Activated CD8-positive, alpha-beta memory T cell treated with anti-CD3 and anti-CD28 coated beads, Interleukin-2, amount 10 ng/mL, durations not matched to agents 7 days and 5 days (primary cell): ENCODE measurements at regions not wholly inside any gene's neighbourhood (a gene's known extent, or its start where the extent isn't known, plus 50 kb on each side); places are given as distances from the start of the nearest gene placed in this dataset.
"Not testable (repeated sequence)": the region's sequence is repeated elsewhere in the genome, so short reads cannot be mapped to it uniquely, and the experiment has no call there.

ENCODE experiments used
- ATAC-seq: fragments of 150-1000 bp; cut with Tn5 transposase; one replicate; pipeline ENCODE4 v1.10.0; 2021; ENCODE audit warnings: moderate library complexity
- CTCF ChIA-PET: fragments of 350-600 bp; sonication (Branson Sonifier 250); formaldehyde crosslinking; loops from one replicate; lab custom pipeline; 2021; ENCODE audit warnings: antibody characterized with exemption; lab: Charles Lee
- DNase-seq: peaks from one replicate; pipeline ENCODE4 v3.0.0-alpha.2; 2020
- H3K27ac Mint-ChIP-seq: one replicate; pipeline ENCODE4 v1.8.0; 2021; ENCODE audit warnings: mild to moderate bottlenecking, mixed read lengths
- H3K27me3 Mint-ChIP-seq: one replicate; pipeline ENCODE4 v1.8.0; 2021; ENCODE audit warnings: mixed read lengths
- H3K36me3 Mint-ChIP-seq: one replicate; pipeline ENCODE4 v1.8.0; 2021; ENCODE audit warnings: mild to moderate bottlenecking, mixed read lengths
- H3K4me1 Mint-ChIP-seq: one replicate; pipeline ENCODE4 v1.8.0; 2021; ENCODE audit warnings: mixed read lengths
- H3K4me3 Mint-ChIP-seq: one replicate; pipeline ENCODE4 v1.8.0; 2021; ENCODE audit warnings: mild to moderate bottlenecking, moderate library complexity, mixed read lengths
- H3K9me3 Mint-ChIP-seq: one replicate; pipeline ENCODE4 v1.8.0; 2022; ENCODE audit warnings: low read depth, mixed read lengths

DNA sequence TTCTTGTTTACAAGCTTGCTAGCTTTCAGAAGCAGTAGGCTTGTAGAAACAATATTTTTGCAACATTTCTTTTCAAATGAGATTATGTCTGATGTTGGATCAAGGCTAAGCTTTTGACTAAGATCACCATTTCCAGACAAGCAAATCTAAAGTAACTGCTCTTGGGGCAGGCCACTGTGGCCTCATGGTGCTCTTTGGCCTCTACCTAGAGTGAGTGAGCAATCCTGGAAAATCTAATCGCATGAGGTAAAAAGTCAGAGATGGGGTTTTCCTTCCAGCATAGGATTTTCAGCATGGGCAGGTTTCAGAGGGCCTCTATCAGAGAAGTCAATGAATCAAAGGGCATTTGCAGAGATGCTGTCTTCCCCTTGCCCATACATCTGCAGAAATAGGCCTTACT lies 331.9 kb downstream of the OMA1 start:
- ATAC-seq (no peak), DNase-seq (no peak)
- H3K4me1 Mint-ChIP-seq = no peaks in the 10 kb centered on the region
- H3K4me3 Mint-ChIP-seq = no peak overlapping the region
- CTCF ChIA-PET = no interaction called here
- no peak overlapping the region for H3K27ac Mint-ChIP-seq
- no peaks in the 10 kb centered on the region for H3K9me3 Mint-ChIP-seq
- H3K27me3 Mint-ChIP-seq = no peaks in the 10 kb centered on the region
- no peaks in the 10 kb centered on the region for H3K36me3 Mint-ChIP-seq

- no peaks in the 10 kb centered on the region for H3K9me3 Mint-ChIP-seq
- no peak for ATAC-seq
- CTCF ChIA-PET = no interaction called here
- no peak overlapping the region for H3K27ac Mint-ChIP-seq
- H3K36me3 Mint-ChIP-seq = no peaks in the 10 kb centered on the region
- H3K27me3 Mint-ChIP-seq = no peaks in the 10 kb centered on the region
- H3K4me1 Mint-ChIP-seq = no peaks in the 10 kb centered on the region
- no peak for DNase-seq
- H3K4me3 Mint-ChIP-seq = no peak overlapping the region
Observed at GRCh38 chr1:58211869-58212268, 334.7 kb downstream of the OMA1 start.

GRCh38 chr1:58209575-58209974 lies 337.0 kb downstream of the OMA1 start:
- no peaks in the 10 kb centered on the region for H3K4me1 Mint-ChIP-seq
- no peak overlapping the region for H3K4me3 Mint-ChIP-seq
- ATAC-seq = no peak
- no peaks in the 10 kb centered on the region for H3K27me3 Mint-ChIP-seq
- no peaks in the 10 kb centered on the region for H3K36me3 Mint-ChIP-seq
- no peaks in the 10 kb centered on the region for H3K9me3 Mint-ChIP-seq
- no peak for DNase-seq
- CTCF ChIA-PET = no interaction called here
- H3K27ac Mint-ChIP-seq = no peak overlapping the region

DNA sequence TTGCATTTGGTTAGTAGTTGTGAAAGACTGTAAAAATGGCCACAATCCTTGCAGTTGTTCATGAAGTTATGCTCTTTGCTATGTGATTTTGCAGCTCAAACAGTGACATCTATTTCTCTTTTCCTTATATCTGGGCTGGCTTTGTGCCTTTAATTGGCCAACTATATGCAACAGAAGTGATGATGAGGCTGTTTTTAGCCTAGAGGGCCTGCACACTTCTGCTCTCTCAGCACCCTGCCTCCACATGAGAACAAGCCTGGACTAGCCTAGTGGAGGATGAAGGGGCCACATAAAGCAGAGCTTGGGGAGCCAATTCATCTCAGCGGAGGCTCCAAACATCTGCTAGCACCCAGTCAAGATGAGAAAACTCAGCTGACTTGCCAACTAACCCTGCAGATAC lies 339.8 kb downstream of the OMA1 start:
- Mint-ChIP-seq H3K27me3 (no peaks in the 10 kb centered on the region), H3K4me3 (no peak overlapping the region), H3K4me1 (no peaks in the 10 kb centered on the region), H3K27ac (no peak overlapping the region), H3K9me3 (no peaks in the 10 kb centered on the region), H3K36me3 (no peaks in the 10 kb centered on the region)
- DNase-seq (no peak), ATAC-seq (no peak)
- CTCF ChIA-PET = no interaction called here

- Mint-ChIP-seq H3K4me3 (no peak overlapping the region), H3K4me1 (no peaks in the 10 kb centered on the region), H3K27me3 (no peaks in the 10 kb centered on the region), H3K27ac (no peak overlapping the region), H3K9me3 (no peaks in the 10 kb centered on the region), H3K36me3 (no peaks in the 10 kb centered on the region)
- DNase-seq (no peak), ATAC-seq (no peak)
- CTCF ChIA-PET = no interaction called here
Observed at GRCh38 chr1:58204284-58204683, 342.2 kb downstream of the OMA1 start.

DNA sequence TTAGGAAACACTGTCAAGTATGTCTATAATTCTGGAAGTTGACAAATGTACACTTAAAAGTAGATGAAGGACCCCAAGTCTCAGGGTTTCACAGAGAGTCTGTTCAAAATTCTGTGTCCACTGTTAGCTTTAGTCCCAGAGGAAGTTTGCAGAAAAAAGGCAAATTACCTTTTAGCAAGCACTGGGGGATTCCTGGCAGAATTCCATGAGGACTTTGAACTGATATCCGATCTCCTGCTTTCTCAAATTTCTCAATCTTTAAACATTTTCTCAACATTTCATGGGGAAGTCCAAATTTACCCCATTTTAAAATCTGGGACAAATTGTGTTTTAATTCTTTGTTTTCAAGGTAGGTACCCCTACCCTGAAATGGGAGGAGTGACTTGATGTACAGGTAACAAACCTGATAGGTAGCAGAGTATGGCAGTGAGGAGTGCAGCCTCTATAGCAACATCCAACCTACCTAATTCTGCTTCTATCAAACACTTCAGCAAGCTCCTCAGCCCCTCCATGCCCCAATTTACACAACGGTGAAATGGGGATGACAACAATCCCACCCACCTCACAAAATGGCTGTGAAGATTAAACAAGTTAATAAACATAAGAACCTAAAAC lies 344.9 kb downstream of the OMA1 start:
- Mint-ChIP-seq H3K4me1 (no peaks in the 10 kb centered on the region), H3K9me3 (no peaks in the 10 kb centered on the region), H3K36me3 (no peaks in the 10 kb centered on the region), H3K27me3 (no peaks in the 10 kb centered on the region), H3K4me3 (no peak overlapping the region), H3K27ac (no peak overlapping the region)
- CTCF ChIA-PET = no interaction called here
- no peak for ATAC-seq
- no peak for DNase-seq

DNA sequence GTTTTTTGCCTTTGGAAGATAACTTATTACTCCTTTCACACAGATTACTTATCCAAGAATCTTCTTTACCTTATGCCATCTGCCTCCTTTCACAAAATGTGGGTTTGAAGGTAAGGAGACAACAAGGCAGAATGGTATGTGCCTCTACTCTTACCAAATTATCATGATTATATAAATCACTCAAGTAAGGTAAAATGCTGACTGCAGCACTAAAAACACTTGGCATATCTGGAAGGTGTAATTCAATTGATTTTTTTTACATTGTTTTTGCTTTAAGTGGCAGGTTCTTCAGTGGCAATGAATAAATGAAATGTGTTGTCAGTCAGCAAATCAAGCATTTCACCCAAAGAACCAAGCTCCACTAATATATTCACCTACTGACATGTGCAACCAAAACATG lies 346.1 kb downstream of the OMA1 start:
- Mint-ChIP-seq H3K36me3 (no peaks in the 10 kb centered on the region), H3K27me3 (no peaks in the 10 kb centered on the region), H3K27ac (no peak overlapping the region), H3K4me1 (no peaks in the 10 kb centered on the region), H3K9me3 (no peaks in the 10 kb centered on the region), H3K4me3 (no peak overlapping the region)
- DNase-seq = no peak
- ATAC-seq = no peak
- CTCF ChIA-PET = no interaction called here

DNA sequence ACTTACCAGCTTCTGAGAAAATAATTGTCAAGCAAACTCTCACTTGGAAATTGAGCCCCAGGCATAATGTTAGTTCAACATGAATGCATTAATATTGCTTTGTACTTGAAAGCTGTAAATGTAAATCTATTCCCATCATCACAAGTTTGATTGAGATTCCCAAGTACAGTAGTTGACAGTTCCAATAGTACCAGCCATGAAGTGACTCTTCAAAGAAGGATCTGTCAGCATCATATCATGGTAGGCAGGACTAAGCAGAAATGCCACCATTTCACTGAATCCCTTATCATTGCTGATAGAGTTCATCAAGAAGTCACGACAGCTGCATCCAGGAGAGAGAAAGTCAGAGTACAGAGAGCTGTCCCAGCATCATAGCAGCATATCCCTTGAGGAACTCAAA lies 348.7 kb downstream of the OMA1 start:
- Mint-ChIP-seq H3K27me3 (no peaks in the 10 kb centered on the region), H3K9me3 (no peaks in the 10 kb centered on the region), H3K27ac (no peak overlapping the region), H3K36me3 (no peaks in the 10 kb centered on the region), H3K4me1 (no peaks in the 10 kb centered on the region), H3K4me3 (no peak overlapping the region)
- CTCF ChIA-PET = interaction anchor here (1.0 kb wide), 1 partner anchor 10 kb away, joined by 4 read pairs; no protein-coding TSS in a partner anchor
- ATAC-seq (no peak), DNase-seq (no peak)

- no peaks in the 10 kb centered on the region for H3K4me1 Mint-ChIP-seq
- CTCF ChIA-PET = no interaction called here
- H3K27me3 Mint-ChIP-seq = peaks cover 3% of the 10 kb centered on the region
- H3K36me3 Mint-ChIP-seq = no peaks in the 10 kb centered on the region
- no peaks in the 10 kb centered on the region for H3K9me3 Mint-ChIP-seq
- no peak overlapping the region for H3K27ac Mint-ChIP-seq
- ATAC-seq = no peak
- no peak overlapping the region for H3K4me3 Mint-ChIP-seq
- DNase-seq = no peak
Observed at GRCh38 chr1:58190267-58190988, 356.1 kb downstream of the OMA1 start.

GRCh38 chr1:58189453-58189852 lies 357.1 kb downstream of the OMA1 start:
- CTCF ChIA-PET = no interaction called here
- no peak for ATAC-seq
- no peaks in the 10 kb centered on the region for H3K4me1 Mint-ChIP-seq
- H3K36me3 Mint-ChIP-seq = no peaks in the 10 kb centered on the region
- no peaks in the 10 kb centered on the region for H3K9me3 Mint-ChIP-seq
- no peak for DNase-seq
- H3K27ac Mint-ChIP-seq = no peak overlapping the region
- no peak overlapping the region for H3K4me3 Mint-ChIP-seq
- peaks cover 3% of the 10 kb centered on the region for H3K27me3 Mint-ChIP-seq

DNA sequence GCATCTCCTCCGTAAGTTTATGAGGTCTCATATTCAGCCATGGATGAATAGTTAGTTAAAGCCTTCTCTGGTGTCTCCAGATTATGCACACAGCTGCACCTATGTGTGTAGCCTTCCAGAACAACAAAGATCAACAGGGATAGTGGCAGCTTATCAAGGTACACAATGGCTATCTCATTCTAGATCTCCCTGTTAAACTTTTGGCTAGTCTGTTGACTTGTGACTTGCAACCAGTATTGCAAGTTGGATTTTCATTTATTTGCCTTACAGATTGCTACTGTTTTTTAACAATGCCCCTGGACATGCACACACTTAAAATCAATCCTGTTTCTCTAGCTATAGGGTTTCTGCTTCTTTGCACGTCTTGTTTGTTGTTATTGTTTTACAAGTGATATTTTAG lies 363.2 kb downstream of the OMA1 start:
- ATAC-seq (no peak), DNase-seq (no peak)
- Mint-ChIP-seq H3K27me3 (no peaks in the 10 kb centered on the region), H3K27ac (no peak overlapping the region), H3K9me3 (peaks cover 5% of the 10 kb centered on the region), H3K4me3 (no peak overlapping the region), H3K36me3 (no peaks in the 10 kb centered on the region), H3K4me1 (no peaks in the 10 kb centered on the region)
- CTCF ChIA-PET = no interaction called here

GRCh38 chr1:58180537-58180936 lies 366.0 kb downstream of the OMA1 start:
- CTCF ChIA-PET = no interaction called here
- Mint-ChIP-seq H3K4me1 (no peaks in the 10 kb centered on the region), H3K27ac (no peak overlapping the region), H3K27me3 (no peaks in the 10 kb centered on the region), H3K9me3 (peaks cover 5% of the 10 kb centered on the region), H3K4me3 (no peak overlapping the region), H3K36me3 (no peaks in the 10 kb centered on the region)
- ATAC-seq (no peak), DNase-seq (no peak)

DNA sequence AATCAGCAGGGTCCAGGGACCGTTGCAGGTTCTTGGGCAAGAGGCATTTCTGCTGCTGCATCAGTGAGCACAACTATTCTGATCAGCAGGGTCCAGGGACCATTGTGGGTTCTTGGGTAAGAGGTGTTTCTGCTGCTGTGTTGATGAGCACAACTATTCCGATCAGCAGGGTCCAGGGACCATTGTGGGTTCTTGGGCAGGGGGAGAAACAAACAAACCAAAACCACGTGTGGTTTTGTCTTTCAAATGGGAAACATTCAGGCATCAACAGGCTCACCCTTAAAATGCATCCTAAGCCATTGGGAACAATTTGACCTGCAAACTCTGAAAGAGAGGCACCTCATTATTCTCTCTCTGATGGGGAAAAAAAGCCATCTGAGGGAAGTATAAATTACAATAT lies 377.4 kb downstream of the OMA1 start:
- DNase-seq, H3K9me3 Mint-ChIP-seq, H3K27ac Mint-ChIP-seq, H3K27me3 Mint-ChIP-seq, H3K4me3 Mint-ChIP-seq, H3K4me1 Mint-ChIP-seq, H3K36me3 Mint-ChIP-seq, CTCF ChIA-PET, ATAC-seq: not testable (repeated sequence)

DNA sequence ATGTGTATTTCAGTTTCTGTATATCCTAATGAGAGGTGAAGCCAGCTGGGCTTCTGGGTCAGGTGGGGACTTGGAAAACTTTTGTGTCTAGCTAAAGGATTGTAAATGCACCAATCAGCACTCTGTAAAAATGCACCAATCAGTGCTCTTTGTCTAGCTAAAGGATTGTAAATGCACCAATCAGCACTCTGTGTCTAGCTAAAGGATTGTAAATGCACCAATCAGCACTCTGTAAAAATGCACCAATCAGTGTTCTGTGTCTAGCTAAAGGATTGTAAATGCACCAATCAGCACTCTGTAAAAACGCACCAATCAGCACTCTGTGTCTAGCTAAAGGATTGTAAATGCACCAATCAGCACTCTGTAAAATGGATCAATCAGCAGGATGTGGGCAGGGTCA lies 379.4 kb downstream of the OMA1 start:
- H3K4me3 Mint-ChIP-seq, CTCF ChIA-PET: not testable (repeated sequence)

More for the DNA sequence above, 379.4 kb downstream of the OMA1 start:
- not testable (repeated sequence) for H3K9me3 Mint-ChIP-seq, H3K27ac Mint-ChIP-seq, H3K36me3 Mint-ChIP-seq, DNase-seq, H3K27me3 Mint-ChIP-seq, ATAC-seq, H3K4me1 Mint-ChIP-seq
